ENCODE measurements at regions not wholly inside any gene's neighbourhood (a gene's known extent, or its start where the extent isn't known, plus 50 kb on each side); places are given as distances from the start of the nearest gene placed in this dataset.

DNA sequence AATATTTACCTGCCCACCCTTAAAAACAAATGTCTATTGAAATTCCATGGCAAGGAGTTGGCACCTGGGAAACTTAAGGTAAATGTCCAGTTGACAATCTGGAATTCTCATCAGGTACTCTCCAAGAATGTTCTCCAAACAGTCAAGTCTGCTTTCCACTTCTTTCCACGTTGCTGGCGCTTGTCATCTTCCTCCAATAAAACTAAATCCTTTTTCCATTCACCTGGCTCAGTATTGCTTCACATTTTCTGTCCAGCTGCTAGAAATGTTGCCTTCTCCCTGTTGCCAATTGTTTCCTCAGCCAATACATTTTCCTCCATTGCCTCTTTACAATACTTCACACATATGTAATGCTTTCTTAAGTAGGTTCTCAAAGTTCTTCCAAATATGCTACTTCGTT lies 1288.1 kb upstream of the MAP3K7 start:
- DNase-seq (ENCODE audit: low read depth in 2 of 3, low spot score in 2 of 3), result no peak

GRCh38 chr6:91868539-91869202 lies 1281.8 kb upstream of the MAP3K7 start:
- DNase-seq (ENCODE audit: low read depth in 2 of 3, low spot score in 2 of 3), result no peak

DNA sequence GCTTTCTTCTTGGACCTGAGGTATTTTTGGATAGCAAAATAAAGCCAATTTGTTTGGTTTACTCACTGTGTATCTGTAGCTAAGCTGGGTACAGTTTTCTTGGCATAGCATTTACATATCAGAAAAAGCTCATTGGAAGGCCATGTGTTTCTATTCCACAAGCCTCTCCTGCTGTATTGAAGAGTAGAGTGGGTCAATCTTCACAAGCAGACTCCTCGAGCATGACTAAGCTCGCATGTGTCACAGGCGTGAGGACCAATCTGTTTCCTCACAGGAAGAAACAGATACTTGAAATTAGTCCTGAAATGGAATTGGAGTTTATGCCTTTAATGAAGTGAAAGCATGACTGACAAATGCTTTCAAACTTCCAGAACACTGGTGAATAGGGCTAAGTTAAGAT lies 1279.0 kb upstream of the MAP3K7 start:
- DNase-seq (ENCODE audit: low read depth in 2 of 3, low spot score in 2 of 3), result peak in 1 of 3 donors; percentile 1

DNA sequence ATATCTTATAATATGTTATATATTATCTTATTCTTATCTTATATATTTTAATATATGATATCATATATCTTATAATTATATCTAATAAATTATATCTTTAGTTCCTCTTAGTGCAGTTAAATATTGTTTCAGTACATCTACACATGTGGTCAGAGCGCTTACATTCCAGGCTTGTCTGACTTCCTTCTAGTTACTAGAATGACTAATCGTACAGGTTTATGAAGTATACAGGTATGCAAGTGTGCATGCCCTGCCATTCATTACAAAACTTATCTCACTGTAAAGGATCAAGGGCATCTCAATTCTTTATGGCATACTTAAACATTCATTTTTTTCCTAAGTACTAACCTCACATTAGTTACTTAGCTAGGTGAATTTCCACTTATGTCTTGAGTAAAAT lies 1278.0 kb upstream of the MAP3K7 start:
- no peak for DNase-seq (ENCODE audit: low read depth in 2 of 3, low spot score in 2 of 3)

- no peak for DNase-seq (ENCODE audit: low read depth in 2 of 3, low spot score in 2 of 3)
Observed at GRCh38 chr6:91860541-91861335, 1273.9 kb upstream of the MAP3K7 start.

GRCh38 chr6:91852252-91852651 lies 1265.4 kb upstream of the MAP3K7 start:
- no peak for DNase-seq (ENCODE audit: low read depth in 2 of 3, low spot score in 2 of 3)

- DNase-seq (ENCODE audit: low read depth in 2 of 3, low spot score in 2 of 3), result no peak
Observed at GRCh38 chr6:91834813-91835212, 1247.9 kb upstream of the MAP3K7 start.

DNA sequence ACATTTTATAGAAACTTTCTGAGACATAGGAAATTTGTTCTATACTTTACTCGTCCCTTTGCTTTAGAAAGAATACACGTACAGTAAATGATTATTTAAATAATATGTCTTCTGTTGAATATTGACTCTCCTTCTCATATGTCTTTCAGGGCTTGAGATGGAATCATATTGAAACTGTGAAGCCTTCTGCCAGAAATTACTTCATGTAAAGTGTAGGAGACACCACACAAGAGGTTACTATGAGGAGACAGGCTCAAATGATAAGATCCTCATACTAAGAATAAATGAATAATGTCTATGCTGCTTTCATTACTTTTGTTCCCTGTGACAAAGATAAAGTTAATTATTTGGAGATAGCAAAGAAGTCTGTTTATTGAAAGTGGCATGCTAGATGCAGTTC lies 1240.3 kb upstream of the MAP3K7 start:
- DNase-seq (ENCODE audit: low read depth in 2 of 3, low spot score in 2 of 3), result no peak

DNA sequence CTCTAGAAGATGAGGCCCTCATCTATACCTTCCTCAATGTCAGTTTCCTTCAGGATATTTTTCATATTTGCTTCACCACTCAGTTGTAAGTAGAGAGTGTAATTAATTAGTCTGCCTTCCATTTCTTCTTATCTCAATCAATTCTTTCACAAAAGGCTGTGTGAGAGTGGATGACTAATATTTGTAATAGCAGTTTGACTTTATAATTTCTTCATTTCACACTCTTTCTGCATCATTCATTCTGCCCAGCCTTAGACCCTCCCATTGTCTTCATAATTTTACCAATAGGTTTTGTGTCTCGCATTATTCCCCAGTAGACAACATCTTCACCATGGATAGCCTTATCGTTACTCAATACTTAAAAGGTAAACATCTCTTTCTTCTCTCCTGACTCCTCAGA lies 1239.3 kb upstream of the MAP3K7 start:
- DNase-seq (ENCODE audit: low read depth in 2 of 3, low spot score in 2 of 3), result no peak

GRCh38 chr6:91824331-91824730 lies 1237.5 kb upstream of the MAP3K7 start:
- DNase-seq (ENCODE audit: low read depth in 2 of 3, low spot score in 2 of 3), result no peak

GRCh38 chr6:91822581-91822980 lies 1235.7 kb upstream of the MAP3K7 start:
- no peak for DNase-seq (ENCODE audit: low read depth in 2 of 3, low spot score in 2 of 3)

GRCh38 chr6:91816335-91816734 lies 1229.5 kb upstream of the MAP3K7 start:
- no peak for DNase-seq (ENCODE audit: low read depth in 2 of 3, low spot score in 2 of 3)

DNA sequence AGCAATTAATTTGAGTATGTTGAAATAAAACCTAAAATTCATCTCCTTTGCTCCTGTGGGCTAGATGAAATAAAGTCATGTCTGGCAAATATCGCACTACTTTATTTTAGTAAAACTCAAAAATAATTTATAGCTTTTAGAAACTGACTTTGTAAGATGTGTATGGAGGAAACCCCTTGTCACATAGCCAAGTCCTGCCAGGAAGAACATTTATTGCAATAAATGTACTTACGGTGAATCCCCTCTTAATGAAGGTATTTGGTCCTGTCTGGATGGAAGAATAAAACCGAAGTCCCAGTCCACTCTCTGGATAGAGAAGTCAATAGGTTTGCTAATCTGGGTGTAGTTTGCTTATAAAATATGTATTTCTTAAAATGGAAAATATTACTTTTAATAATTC lies 1226.8 kb upstream of the MAP3K7 start:
- no peak for DNase-seq (ENCODE audit: low read depth in 2 of 3, low spot score in 2 of 3)

DNA sequence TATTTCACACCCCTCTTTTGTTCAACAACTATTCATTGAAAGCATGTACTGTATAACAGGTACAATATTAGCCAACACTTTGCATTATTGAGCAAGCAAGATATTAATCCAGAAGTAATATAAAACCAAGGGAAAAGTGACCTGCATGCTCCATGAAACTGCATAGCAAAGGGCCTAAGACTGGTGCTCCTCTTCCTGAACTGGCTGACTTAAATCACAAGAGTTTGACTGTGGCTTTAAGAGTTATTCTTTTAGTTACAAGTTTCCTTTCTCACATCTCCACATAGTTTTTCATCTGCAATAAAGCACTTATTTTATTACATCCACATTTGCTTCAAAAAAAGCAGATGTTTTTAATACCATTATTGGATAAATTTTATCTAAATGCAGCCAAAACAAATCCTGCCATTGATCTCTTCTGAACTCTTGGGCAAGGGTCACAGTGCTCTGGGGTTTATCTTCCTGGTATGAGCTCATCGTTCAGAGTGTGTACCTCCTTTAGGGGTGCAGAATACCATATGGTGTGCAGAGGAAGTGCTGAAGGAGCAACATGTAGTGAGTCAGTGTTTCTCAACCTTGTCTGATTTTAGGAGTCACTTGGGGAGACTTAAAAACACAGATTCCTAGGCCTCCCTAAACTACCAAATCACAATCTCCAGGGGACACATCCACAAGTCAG lies 1225.9 kb upstream of the MAP3K7 start:
- no peak for DNase-seq (ENCODE audit: low read depth in 2 of 3, low spot score in 2 of 3)

- DNase-seq (ENCODE audit: low read depth in 2 of 3, low spot score in 2 of 3), result no peak
Observed at GRCh38 chr6:91804981-91805380, 1218.1 kb upstream of the MAP3K7 start.

DNA sequence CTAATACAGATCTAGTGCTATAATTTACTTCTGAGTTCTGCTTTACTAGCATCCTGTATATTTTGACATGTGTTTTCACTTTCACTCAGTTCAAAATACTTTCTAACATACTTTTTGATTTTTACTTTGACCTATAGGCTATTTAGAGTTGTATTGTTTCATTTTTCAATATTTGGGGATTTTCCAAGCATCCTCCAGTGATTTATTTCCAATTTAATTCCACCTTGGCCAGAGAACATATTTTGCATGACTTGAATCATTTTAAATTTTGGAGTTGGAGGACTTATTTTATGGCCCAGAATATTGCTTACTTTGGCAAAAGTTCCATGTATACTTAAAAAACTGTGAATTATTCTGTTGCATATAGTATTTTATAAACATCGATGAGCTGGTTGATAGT lies 1215.6 kb upstream of the MAP3K7 start:
- DNase-seq (ENCODE audit: low read depth in 2 of 3, low spot score in 2 of 3), result no peak

- no peak for DNase-seq (ENCODE audit: low read depth in 2 of 3, low spot score in 2 of 3)
Observed at GRCh38 chr6:91796603-91797002, 1209.7 kb upstream of the MAP3K7 start.

GRCh38 chr6:91788501-91788900 lies 1201.6 kb upstream of the MAP3K7 start:
- no peak for DNase-seq (ENCODE audit: low read depth in 2 of 3, low spot score in 2 of 3)

- DNase-seq (ENCODE audit: low read depth in 2 of 3, low spot score in 2 of 3), result no peak
Observed at GRCh38 chr6:91786474-91787184, 1199.8 kb upstream of the MAP3K7 start.

DNA sequence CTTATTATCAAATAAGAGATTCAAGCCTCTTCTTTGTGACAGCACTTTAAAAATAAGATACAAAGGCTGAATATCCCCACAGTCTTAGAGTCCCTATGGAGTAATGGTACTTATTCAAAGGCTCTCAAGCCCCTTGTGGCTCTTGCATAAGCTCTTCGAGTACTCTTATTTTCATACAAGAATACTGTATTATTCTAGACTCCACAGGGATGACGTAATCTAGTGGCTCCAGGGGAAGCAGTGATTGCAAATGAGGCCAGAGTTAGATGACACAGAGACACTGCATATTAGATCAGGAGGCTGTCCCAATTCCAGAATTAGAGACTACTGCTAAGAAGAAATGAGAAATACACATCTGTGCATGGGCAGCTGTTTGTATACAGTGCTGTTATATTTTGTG lies 1195.9 kb upstream of the MAP3K7 start:
- DNase-seq (ENCODE audit: low read depth in 2 of 3, low spot score in 2 of 3), result no peak

DNA sequence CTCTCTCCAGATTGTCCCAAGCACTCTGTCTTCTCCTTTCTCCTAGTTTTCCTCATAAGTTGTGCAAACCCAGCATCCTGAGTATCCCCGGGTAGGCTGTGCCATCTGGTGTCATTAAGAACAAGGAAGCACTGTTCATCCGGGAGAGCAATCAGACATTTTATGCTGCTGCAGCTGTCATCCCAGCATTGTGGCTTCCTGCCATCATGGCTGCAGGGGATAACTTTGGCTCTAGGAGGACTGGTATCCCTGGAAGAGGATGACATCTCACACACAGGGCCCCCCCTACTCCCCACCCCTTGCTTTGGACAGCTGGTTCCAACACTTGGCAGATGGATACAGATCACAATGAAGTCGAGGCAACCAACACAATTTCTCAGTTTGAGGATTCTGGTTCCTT lies 1195.1 kb upstream of the MAP3K7 start:
- no peak for DNase-seq (ENCODE audit: low read depth in 2 of 3, low spot score in 2 of 3)
